GM12878 (cell line): ENCODE measurements at regions not wholly inside any gene's neighbourhood (a gene's known extent, or its start where the extent isn't known, plus 50 kb on each side); places are given as distances from the start of the nearest gene placed in this dataset.

ENCODE experiments used
- ATAC-seq: fragments of 200-7000 bp; cut with Tn5 transposase; 3 replicates; pipeline ENCODE4 v1.9.1; 2020; ENCODE audit warnings: mild to moderate bottlenecking, moderate library complexity
- BruUV-seq: library from RNA; stranded (reverse); fragments of 400-500 nt; replicated peaks from 2 replicates; lab custom pipeline; 2021; lab: Mats Ljungman, UMichigan
- CTCF ChIA-PET: fragments of 300-600 bp; sonication (Branson Sonifier 250); formaldehyde crosslinking; extraction: SDS; loops from one replicate; lab custom pipeline; 2021; ENCODE audit warnings: inconsistent platforms; lab: Yijun Ruan, JAX
- POLR2A ChIA-PET: fragments of 350-600 bp; formaldehyde crosslinking; extraction: SDS; loops from one replicate; lab custom pipeline; 2021; ENCODE audit warnings: inconsistent platforms; lab: Charles Lee
- RAD21 ChIA-PET: fragments of 300-600 bp; sonication (Branson Sonifier 250); formaldehyde crosslinking; loops from one replicate; lab custom pipeline; 2023; ENCODE audit warnings: antibody characterized with exemption; ENCODE audit not compliant: unreplicated experiment; lab: Charles Lee
- SMC1A ChIA-PET: fragments of 300-600 bp; sonication (Branson Sonifier 250); formaldehyde crosslinking; loops from one replicate; lab custom pipeline; 2023; ENCODE audit not compliant: unreplicated experiment, uncharacterized antibody; lab: Charles Lee
- DNase-seq: peaks from one replicate; pipeline ENCODE4 v3.0.0-alpha.2; 2011; ENCODE audit warnings: low read depth, low spot score
- FAIRE-seq: peaks from 3 replicates; lab custom pipeline; 2011; peaks lifted over from hg19 to GRCh38; lab: Jason Lieb, UNC
- H2AFZ ChIP-seq: 2 replicates; pipeline ENCODE4 v1.6.0; 2011; ENCODE audit warnings: low read depth, low read length, control low read depth; ENCODE audit not compliant: control insufficient read depth
- H3K27ac ChIP-seq: 2 replicates; pipeline ENCODE4 v1.5.1; 2011; ENCODE audit warnings: control low read depth; ENCODE audit not compliant: control insufficient read depth, insufficient read depth
- H3K27me3 ChIP-seq, 2 experiments: replicated peaks in 1 of 2; 2 replicates each; pipeline versions ENCODE4 v1.6.0 to v1.6.1; 2011; ENCODE audit warnings: low read length in 1 of 2; ENCODE audit not compliant: control insufficient read depth in 2 of 2, insufficient read depth in 2 of 2
- H3K36me3 ChIP-seq, 2 experiments: 2 replicates each; pipeline ENCODE4 v1.5.1; 2011; ENCODE audit warnings: low read length in 1 of 2; ENCODE audit not compliant: control insufficient read depth in 2 of 2, insufficient read depth in 2 of 2
- H3K4me1 ChIP-seq: 2 replicates; pipeline ENCODE4 v1.6.1; 2011; ENCODE audit warnings: mild to moderate bottlenecking, low read length, moderate library complexity, mixed read lengths; ENCODE audit not compliant: control insufficient read depth, insufficient read depth
- H3K4me2 ChIP-seq: 2 replicates; pipeline ENCODE4 v1.6.0; 2011; ENCODE audit warnings: control low read depth; ENCODE audit not compliant: control insufficient read depth, insufficient read depth
- H3K4me3 ChIP-seq: fragments of 200-600 bp; sonication (generic); 2 replicates; pipeline ENCODE4 v1.5.1; 2016
- H3K79me2 ChIP-seq: 2 replicates; pipeline ENCODE4 v1.6.0; 2011; ENCODE audit warnings: low read length; ENCODE audit not compliant: control insufficient read depth, insufficient read depth
- H3K9ac ChIP-seq: 2 replicates; pipeline ENCODE4 v1.8.0; 2011; ENCODE audit warnings: low read length, control low read depth, mixed read lengths; ENCODE audit not compliant: control insufficient read depth, insufficient read depth
- H3K9me3 ChIP-seq: replicated peaks from 3 replicates; pipeline ENCODE4 v1.5.1; 2011; ENCODE audit warnings: mild to moderate bottlenecking, low read length; ENCODE audit not compliant: control insufficient read depth, insufficient read depth
- H4K20me1 ChIP-seq: 2 replicates; pipeline ENCODE4 v1.6.0; 2011; ENCODE audit not compliant: control insufficient read depth, insufficient read depth
- CHD4 ChIP-seq: fragments of 200-600 bp; sonication (generic); IDR thresholded peaks from 2 replicates; pipeline ENCODE4 v1.6.1; 2016; ENCODE audit warnings: mild to moderate bottlenecking
- ELK1 ChIP-seq: IDR thresholded peaks from 2 replicates; pipeline ENCODE4 v1.6.1; 2012; ENCODE audit warnings: low read depth, low read length, improper control_type of control experiment
- JUNB ChIP-seq: IDR thresholded peaks from 2 replicates; pipeline ENCODE4 v1.6.1; 2016; ENCODE audit warnings: antibody characterized with exemption, mild to moderate bottlenecking
- MEF2B ChIP-seq: fragments of 450-650 bp; IDR thresholded peaks from 2 replicates; pipeline ENCODE4 v1.6.1; 2018; ENCODE audit warnings: mild to moderate bottlenecking, moderate library complexity; ENCODE audit not compliant: partially characterized antibody, poor library complexity, severe bottlenecking
- MLLT1 ChIP-seq: fragments of 450-650 bp; IDR thresholded peaks from 2 replicates; pipeline ENCODE4 v1.6.1; 2016; ENCODE audit warnings: mild to moderate bottlenecking
- NR2C1 ChIP-seq: fragments of 450-650 bp; IDR thresholded peaks from 2 replicates; pipeline ENCODE4 v1.6.1; 2017; ENCODE audit warnings: antibody characterized with exemption, mild to moderate bottlenecking, moderate library complexity
- NR2C2 ChIP-seq: IDR thresholded peaks from 2 replicates; pipeline ENCODE4 v1.6.1; 2011; ENCODE audit warnings: borderline replicate concordance, low read depth; ENCODE audit not compliant: control insufficient read depth, insufficient read length
- TAF1 ChIP-seq: IDR thresholded peaks from 2 replicates; pipeline ENCODE4 v1.6.1; 2011; ENCODE audit warnings: mild to moderate bottlenecking, low read depth, low read length, borderline replicate concordance
- ZNF274 ChIP-seq: IDR thresholded peaks from one replicate; pipeline ENCODE4 v1.8.0; 2011; ENCODE audit not compliant: insufficient read length, insufficient read depth
- ZNF622 ChIP-seq: fragments of 450-650 bp; IDR thresholded peaks from 2 replicates; pipeline ENCODE4 v1.6.1; 2017; ENCODE audit warnings: mild to moderate bottlenecking, inconsistent platforms
- ZSCAN29 ChIP-seq: fragments of 450-650 bp; IDR thresholded peaks from 2 replicates; pipeline ENCODE4 v1.6.1; 2017; ENCODE audit warnings: mild to moderate bottlenecking, moderate library complexity
- WGBS: methylation state at CpG from one replicate; pipeline ENCODE4 v1.1.6; 2016; ENCODE audit warnings: low lambda C conversion rate; ENCODE audit not compliant: insufficient replicate concordance, insufficient coverage; ENCODE audit errors: missing lambda C conversion rate; 5-methylcytosine and 5-hydroxymethylcytosine counted together
- in situ Hi-C: fragments of 300-500 bp; cut with MboI; formaldehyde crosslinking; loops from 9 replicates; pipeline ENCODE4 v1.14.3; 2018; ENCODE audit warnings: mixed read lengths
- intact Hi-C: fragments of 100-400 bp; cut with micrococcal nuclease; formaldehyde crosslinking; loops from one replicate; pipeline ENCODE4 v1.14.2; 2022; ENCODE audit not compliant: unreplicated experiment

- no peak for DNase-seq
- H3K27me3 ChIP-seq = no peaks in the 10 kb centered on the region
- ChIA-PET CTCF (no interaction called here), POLR2A (no interaction called here), RAD21 (no interaction called here), SMC1A (interaction anchor here (0.8 kb wide), 1 partner anchor 13 kb away, joined by 3 read pairs; no protein-coding TSS in a partner anchor)
- intact Hi-C loops (no loop called here), in situ Hi-C loops (no loop called here)
- H4K20me1 ChIP-seq = no peaks in the 10 kb centered on the region
- H3K9me3 ChIP-seq = no peaks in the 10 kb centered on the region
- no TSS peak for BruUV-seq
- H3K4me1 ChIP-seq = no peaks in the 10 kb centered on the region
- H3K4me3 ChIP-seq = no peak overlapping the region
- no peak overlapping the region for H3K9ac ChIP-seq
- TF ChIP-seq ZSCAN29 (no peak), MEF2B (no peak), NR2C1 (no peak), CHD4 (no peak), ZNF274 (no peak), NR2C2 (no peak), JUNB (no peak), TAF1 (no peak), ZNF622 (no peak), MLLT1 (no peak), ELK1 (no peak)
- H3K79me2 ChIP-seq = no peaks in the 10 kb centered on the region
- no peak for FAIRE-seq
- no peak overlapping the region for H3K4me2 ChIP-seq
- H3K27ac ChIP-seq = no peak overlapping the region
- ATAC-seq = no peak
- WGBS = 50% methylated on average over 16 of the region's 16 CpGs
- H3K36me3 ChIP-seq = no peaks in the 10 kb centered on the region
- no peak overlapping the region for H2AFZ ChIP-seq
Measured at GRCh38 chrX:39518476-39519029, 579.2 kb downstream of the BCOR start.
